NB4 (cell line): ENCODE measurements at regions not wholly inside any gene's neighbourhood (a gene's known extent, or its start where the extent isn't known, plus 50 kb on each side); places are given as distances from the start of the nearest gene placed in this dataset.
"Not testable (repeated sequence)": the region's sequence is repeated elsewhere in the genome, so short reads cannot be mapped to it uniquely, and the experiment has no call there.

Experiments
- DNase-seq: peaks from one replicate; pipeline ENCODE4 v3.0.0; 2010; ENCODE audit warnings: low read depth
- H3K4me3 ChIP-seq: one replicate; pipeline ENCODE4 v1.5.1; 2011; ENCODE audit warnings: mild to moderate bottlenecking, low read depth, low read length, moderate library complexity
- CTCF ChIP-seq: IDR thresholded peaks from one replicate; pipeline ENCODE4 v1.5.1; 2012; ENCODE audit warnings: low read depth, low read length
- MAX ChIP-seq: IDR thresholded peaks from 2 replicates; pipeline ENCODE4 v1.6.1; 2011; ENCODE audit warnings: low read depth, low read length
- MYC ChIP-seq: IDR thresholded peaks from 2 replicates; pipeline ENCODE4 v1.6.1; 2011; ENCODE audit warnings: low read depth, low read length
- POLR2A ChIP-seq: IDR thresholded peaks from 2 replicates; pipeline ENCODE4 v1.6.1; 2011; ENCODE audit warnings: mild to moderate bottlenecking; ENCODE audit not compliant: insufficient read length; ENCODE audit errors: extremely low read depth

- TF ChIP-seq POLR2A, result no peak
- no peak for TF ChIP-seq CTCF
- TF ChIP-seq MYC, result no peak
- TF ChIP-seq MAX, result no peak
- H3K4me3 ChIP-seq, result no peak overlapping the region
- no peak for DNase-seq
Measured at GRCh38 chr1:94350350-94350924, 67.8 kb upstream of the ABCD3 start.

GRCh38 chr1:94349853-94350252 lies 68.3 kb upstream of the ABCD3 start:
- H3K4me3 ChIP-seq, result no peak overlapping the region
- TF ChIP-seq MAX (no peak), POLR2A (no peak), MYC (no peak), CTCF (no peak)
- DNase-seq, result no peak

- H3K4me3 ChIP-seq, DNase-seq: not testable (repeated sequence)
Measured at GRCh38 chr1:94348386-94348785, 69.8 kb upstream of the ABCD3 start.

- TF ChIP-seq MYC (no peak), MAX (no peak), CTCF (no peak), POLR2A (no peak)
- H3K4me3 ChIP-seq, result no peak overlapping the region
- DNase-seq, result peak; percentile 60
Measured at GRCh38 chr1:94345148-94345721, 73.0 kb upstream of the ABCD3 start.

- no peak for TF ChIP-seq CTCF
- TF ChIP-seq MAX, result no peak
- no peak for TF ChIP-seq POLR2A
- no peak for TF ChIP-seq MYC
- no peak overlapping the region for H3K4me3 ChIP-seq
- DNase-seq, result no peak
Measured at GRCh38 chr1:94342416-94342815, 75.8 kb upstream of the ABCD3 start.

- TF ChIP-seq MAX, result no peak
- no peak overlapping the region for H3K4me3 ChIP-seq
- peak; percentile 33 for DNase-seq
Measured at GRCh38 chr1:94339206-94339927, 78.8 kb upstream of the ABCD3 start.

GRCh38 chr1:94336991-94337390 lies 81.2 kb upstream of the ABCD3 start:
- no peak overlapping the region for H3K4me3 ChIP-seq
- TF ChIP-seq POLR2A (no peak), MYC (no peak), MAX (no peak), CTCF (no peak)
- no peak for DNase-seq
